ENCODE measurements at regions not wholly inside any gene's neighbourhood (a gene's known extent, or its start where the extent isn't known, plus 50 kb on each side); places are given as distances from the start of the nearest gene placed in this dataset.

- H3K4me3 ChIP-seq (ENCODE audit: low read depth, low read length): no peak overlapping the region
- TF ChIP-seq CTCF (conservative IDR thresholded peaks at IDR 0.05; ENCODE audit: low read depth, low read length): no peak
- DNase-seq (ENCODE audit: low read depth): no peak
Measured at GRCh38 chr9:91034976-91035824, 233.6 kb downstream of the SYK start.

GRCh38 chr9:91035825-91036208 lies 234.2 kb downstream of the SYK start:
- H3K4me3 ChIP-seq (ENCODE audit: low read depth, low read length): no peak overlapping the region
- TF ChIP-seq CTCF (conservative IDR thresholded peaks at IDR 0.05; ENCODE audit: low read depth, low read length): no peak
- no peak for DNase-seq (ENCODE audit: low read depth)

GRCh38 chr9:91036356-91036755 lies 234.7 kb downstream of the SYK start:
- no peak for TF ChIP-seq CTCF (conservative IDR thresholded peaks at IDR 0.05; ENCODE audit: low read depth, low read length)
- no peak for DNase-seq (ENCODE audit: low read depth)
- no peak overlapping the region for H3K4me3 ChIP-seq (ENCODE audit: low read depth, low read length)

- TF ChIP-seq CTCF (conservative IDR thresholded peaks at IDR 0.05; ENCODE audit: low read depth, low read length): peak; percentile 58
- DNase-seq (ENCODE audit: low read depth): no peak
- H3K4me3 ChIP-seq (ENCODE audit: low read depth, low read length): no peak overlapping the region
Measured at GRCh38 chr9:91036826-91037510, 235.3 kb downstream of the SYK start.

- no peak for TF ChIP-seq CTCF (conservative IDR thresholded peaks at IDR 0.05; ENCODE audit: low read depth, low read length)
- DNase-seq (ENCODE audit: low read depth): peak; percentile 76
- H3K4me3 ChIP-seq (ENCODE audit: low read depth, low read length): no peak overlapping the region
Measured at GRCh38 chr9:91037511-91038482, 236.2 kb downstream of the SYK start.

- TF ChIP-seq CTCF (conservative IDR thresholded peaks at IDR 0.05; ENCODE audit: low read depth, low read length): no peak
- no peak overlapping the region for H3K4me3 ChIP-seq (ENCODE audit: low read depth, low read length)
- DNase-seq (ENCODE audit: low read depth): no peak
Measured at GRCh38 chr9:91038483-91039124, 237.0 kb downstream of the SYK start.

Data from epithelial cell of proximal tubule (primary cell).